SIG-M5 treated with dmso at 0.1 percent for 504 hours (cell line): ENCODE measurements at regions not wholly inside any gene's neighbourhood (a gene's known extent, or its start where the extent isn't known, plus 50 kb on each side); places are given as distances from the start of the nearest gene placed in this dataset.
"Not testable (repeated sequence)": the region's sequence is repeated elsewhere in the genome, so short reads cannot be mapped to it uniquely, and the experiment has no call there.

Source experiments
- DNase-seq: peaks from one replicate; lab custom pipeline; 2025; ENCODE audit not compliant: unreplicated experiment; lab: John Stamatoyannopoulos, UW

GRCh38 chr1:234827656-234828055, 217.7 kb upstream of the IRF2BP2 start:
- no peak for DNase-seq

GRCh38 chr1:234827181-234827580, 217.2 kb upstream of the IRF2BP2 start:
- no peak for DNase-seq

- no peak for DNase-seq
Observed at GRCh38 chr1:234826352-234826751, 216.4 kb upstream of the IRF2BP2 start.

GRCh38 chr1:234825498-234826165, 215.7 kb upstream of the IRF2BP2 start:
- no peak for DNase-seq

- DNase-seq: not testable (repeated sequence)
Observed at GRCh38 chr1:234824836-234825235, 214.9 kb upstream of the IRF2BP2 start.

GRCh38 chr1:234823191-234824176, 213.5 kb upstream of the IRF2BP2 start:
- DNase-seq: no peak

- no peak for DNase-seq
Observed at GRCh38 chr1:234821840-234822239, 211.9 kb upstream of the IRF2BP2 start.

- no peak for DNase-seq
Observed at GRCh38 chr1:234820597-234820996, 210.6 kb upstream of the IRF2BP2 start.

- DNase-seq: not testable (repeated sequence)
Observed at GRCh38 chr1:234819845-234820244, 209.9 kb upstream of the IRF2BP2 start.

- DNase-seq: not testable (repeated sequence)
Observed at GRCh38 chr1:234818040-234818387, 208.0 kb upstream of the IRF2BP2 start.

GRCh38 chr1:234817313-234818039, 207.5 kb upstream of the IRF2BP2 start:
- DNase-seq: not testable (repeated sequence)

- not testable (repeated sequence) for DNase-seq
Observed at GRCh38 chr1:234816864-234817263, 206.9 kb upstream of the IRF2BP2 start.

- not testable (repeated sequence) for DNase-seq
Observed at GRCh38 chr1:234816186-234816851, 206.3 kb upstream of the IRF2BP2 start.

GRCh38 chr1:234815295-234815815, 205.4 kb upstream of the IRF2BP2 start:
- DNase-seq: not testable (repeated sequence)

GRCh38 chr1:234814235-234814634, 204.3 kb upstream of the IRF2BP2 start:
- DNase-seq: not testable (repeated sequence)

GRCh38 chr1:234811824-234812223, 201.8 kb upstream of the IRF2BP2 start:
- not testable (repeated sequence) for DNase-seq

GRCh38 chr1:234810726-234811125, 200.7 kb upstream of the IRF2BP2 start:
- DNase-seq: not testable (repeated sequence)

- not testable (repeated sequence) for DNase-seq
Observed at GRCh38 chr1:234809854-234810245, 199.9 kb upstream of the IRF2BP2 start.

- DNase-seq: not testable (repeated sequence)
Observed at GRCh38 chr1:234808943-234809853, 199.2 kb upstream of the IRF2BP2 start.
